HUES6 (cell line): ENCODE measurements at regions not wholly inside any gene's neighbourhood (a gene's known extent, or its start where the extent isn't known, plus 50 kb on each side); places are given as distances from the start of the nearest gene placed in this dataset.
A peak's percentile ranks its signal among the peaks of the same experiment; 100 is the strongest.

Experiments
- H3K27ac ChIP-seq: 2 replicates; pipeline ENCODE4 v1.7.0; 2013; ENCODE audit warnings: low read depth, mild to moderate bottlenecking, low read length, inconsistent platforms
- H3K27me3 ChIP-seq: 2 replicates; pipeline ENCODE4 v1.6.1; 2013; ENCODE audit warnings: low read length; ENCODE audit not compliant: control insufficient read depth, insufficient read depth
- H3K36me3 ChIP-seq: 2 replicates; pipeline ENCODE4 v1.6.1; 2013; ENCODE audit warnings: low read length; ENCODE audit not compliant: control insufficient read depth, insufficient read depth
- H3K4me1 ChIP-seq: 2 replicates; pipeline ENCODE4 v1.6.1; 2013; ENCODE audit warnings: low read length; ENCODE audit not compliant: control insufficient read depth, insufficient read depth
- H3K4me3 ChIP-seq: 2 replicates; pipeline ENCODE4 v1.5.1; 2013; ENCODE audit warnings: low read depth, low read length
- H3K9ac ChIP-seq: one replicate; pipeline ENCODE4 v1.6.1; 2013; ENCODE audit warnings: mild to moderate bottlenecking, low read length
- H3K9me3 ChIP-seq: 2 replicates; pipeline ENCODE4 v1.6.1; 2013; ENCODE audit warnings: low read depth, low read length; ENCODE audit not compliant: control insufficient read depth, insufficient read depth

DNA sequence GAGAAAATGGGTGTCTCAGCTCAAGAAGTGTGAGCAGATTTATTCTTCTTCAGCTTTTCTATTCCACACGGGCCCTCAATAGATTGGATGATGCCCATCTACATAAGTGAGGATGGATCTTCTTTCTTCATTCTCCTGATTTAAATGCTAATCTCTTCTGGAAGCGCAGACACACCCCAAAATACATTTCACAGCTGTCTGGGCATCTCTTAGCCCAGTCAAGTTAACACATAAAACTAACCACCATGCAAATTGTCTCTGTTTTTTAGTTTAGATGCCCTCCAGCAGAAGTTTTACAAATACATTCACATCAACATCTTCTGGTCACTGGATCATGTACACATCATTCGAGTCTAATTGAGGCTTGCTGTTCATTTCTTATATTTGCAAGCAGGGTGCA is 249.0 kb upstream of the VCX3A start:
- H3K4me1 ChIP-seq: peaks cover 7% of the 10 kb centered on the region
- H3K36me3 ChIP-seq: no peaks in the 10 kb centered on the region
- no peak overlapping the region for H3K27ac ChIP-seq
- no peak overlapping the region for H3K9ac ChIP-seq
- no peaks in the 10 kb centered on the region for H3K9me3 ChIP-seq
- H3K4me3 ChIP-seq: no peak overlapping the region
- H3K27me3 ChIP-seq: no peaks in the 10 kb centered on the region

- Histone ChIP-seq H3K9ac (no peak overlapping the region), H3K27ac (no peak overlapping the region), H3K9me3 (no peaks in the 10 kb centered on the region), H3K4me3 (no peak overlapping the region), H3K36me3 (no peaks in the 10 kb centered on the region), H3K4me1 (peaks cover 18% of the 10 kb centered on the region), H3K27me3 (no peaks in the 10 kb centered on the region)
These were observed 247.9 kb upstream of the VCX3A start for GRCh38 chrX:6782831-6783230.

DNA sequence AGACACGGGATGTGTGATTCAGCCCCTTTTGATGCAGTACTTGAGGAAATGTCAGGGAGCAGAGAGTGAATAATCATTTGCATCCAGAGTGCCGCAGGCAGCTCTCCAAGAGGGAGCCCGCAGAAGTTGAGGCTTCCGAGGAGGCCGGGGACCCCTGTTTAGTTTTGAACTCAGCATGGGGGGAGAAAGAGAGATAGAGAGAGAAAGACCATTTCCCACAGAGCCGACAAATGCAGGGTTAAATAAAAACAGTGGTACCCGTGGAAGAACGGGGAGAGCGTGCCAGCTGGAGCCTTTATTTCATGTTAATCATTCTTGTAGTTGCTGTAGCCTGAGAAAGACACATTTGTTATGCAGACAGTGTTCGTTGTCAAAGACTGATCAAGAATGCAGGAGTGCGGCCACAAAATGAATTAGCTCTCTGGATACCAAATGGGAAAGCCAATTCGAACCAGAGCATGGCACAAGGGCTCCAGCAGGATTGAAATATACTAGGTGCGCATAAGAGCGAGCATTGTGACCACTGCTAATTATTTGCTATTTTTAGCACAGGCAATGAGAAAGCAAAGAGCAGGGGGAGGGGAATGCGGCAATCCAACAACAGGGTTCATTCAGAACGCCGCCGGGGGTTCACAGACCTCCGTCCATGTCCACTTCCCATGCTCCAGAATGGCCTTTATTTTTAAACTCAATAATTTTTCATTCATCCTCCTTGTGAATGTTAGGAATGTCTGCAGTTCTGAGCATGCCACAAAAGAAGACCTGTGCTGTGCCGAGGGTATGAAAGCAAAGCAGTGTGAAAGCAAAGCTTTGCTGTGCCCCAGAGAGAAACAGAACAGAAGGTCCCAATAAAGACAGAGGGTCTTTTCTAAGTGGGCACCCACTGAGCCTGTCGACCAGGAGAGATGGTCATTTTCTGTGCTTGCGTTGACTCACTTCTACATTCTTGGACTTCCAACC is 243.9 kb upstream of the VCX3A start:
- H3K9ac ChIP-seq: peak overlapping the region; percentile 31
- peaks cover 30% of the 10 kb centered on the region for H3K4me1 ChIP-seq
- peak overlapping the region; percentile 69 for H3K27ac ChIP-seq
- H3K27me3 ChIP-seq: no peaks in the 10 kb centered on the region
- no peaks in the 10 kb centered on the region for H3K9me3 ChIP-seq
- peak overlapping the region; percentile 43 for H3K4me3 ChIP-seq
- H3K36me3 ChIP-seq: no peaks in the 10 kb centered on the region

DNA sequence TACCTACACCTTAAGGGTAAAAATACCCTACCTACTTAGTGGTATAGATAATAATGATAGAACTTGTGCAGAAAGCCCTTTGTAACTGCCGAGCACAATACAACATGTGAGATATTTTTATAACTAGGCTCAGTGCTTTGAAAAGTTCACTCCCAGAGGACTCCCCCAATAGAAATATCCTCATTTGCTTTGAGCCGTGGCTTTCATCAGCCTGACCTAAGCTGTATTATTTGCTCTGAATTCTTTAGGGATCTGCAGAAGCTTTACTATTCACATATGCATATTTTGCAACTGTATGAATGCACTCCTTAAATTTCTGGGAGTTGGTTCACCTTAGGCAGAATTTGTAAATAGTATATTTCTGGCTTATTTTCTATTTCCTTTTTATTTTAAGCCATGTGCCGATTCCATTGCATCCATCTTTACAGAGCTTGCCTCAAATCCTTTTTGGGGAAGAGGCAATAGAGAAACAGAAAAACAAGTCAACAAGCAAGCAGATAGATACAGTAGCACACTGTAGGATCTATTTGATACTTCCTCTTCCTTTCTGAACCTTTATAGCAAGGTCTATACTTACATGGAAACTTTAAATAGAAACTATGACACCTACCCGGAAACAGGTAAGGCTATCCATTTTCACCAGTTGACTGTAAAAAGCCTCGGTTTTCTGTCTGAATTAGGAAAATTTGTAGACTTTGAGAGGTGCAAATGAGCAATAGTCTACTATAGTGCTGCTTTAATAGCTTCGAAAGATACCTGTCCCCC is 242.5 kb upstream of the VCX3A start:
- H3K27ac ChIP-seq: peak overlapping the region; percentile 56; the same call in 1 of the 2 replicates
- no peaks in the 10 kb centered on the region for H3K36me3 ChIP-seq
- H3K27me3 ChIP-seq: no peaks in the 10 kb centered on the region
- H3K9ac ChIP-seq: no peak overlapping the region
- no peak overlapping the region for H3K4me3 ChIP-seq
- peaks cover 30% of the 10 kb centered on the region for H3K4me1 ChIP-seq
- no peaks in the 10 kb centered on the region for H3K9me3 ChIP-seq

DNA sequence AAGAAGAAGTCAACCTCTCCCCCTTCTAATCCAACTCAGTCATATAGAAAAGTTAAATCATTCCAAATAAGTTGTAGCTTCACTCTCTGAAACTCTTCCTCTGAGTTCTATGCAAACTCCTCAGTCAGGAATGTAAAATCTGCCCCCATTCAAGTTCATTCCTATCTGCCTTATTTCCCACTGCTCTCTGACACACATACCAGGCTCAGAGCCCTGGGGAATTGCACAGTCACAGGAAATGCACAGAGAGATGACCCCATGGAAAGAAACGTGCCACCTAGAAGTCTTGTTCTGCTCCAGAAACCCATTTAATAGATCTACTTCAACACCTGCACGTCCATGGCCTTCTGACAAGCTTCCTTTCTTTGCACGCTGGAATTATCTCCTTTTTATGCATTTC is 236.0 kb upstream of the VCX3A start:
- H3K9me3 ChIP-seq: no peaks in the 10 kb centered on the region
- no peaks in the 10 kb centered on the region for H3K4me1 ChIP-seq
- H3K4me3 ChIP-seq: no peak overlapping the region
- no peaks in the 10 kb centered on the region for H3K36me3 ChIP-seq
- no peak overlapping the region for H3K27ac ChIP-seq
- H3K27me3 ChIP-seq: no peaks in the 10 kb centered on the region
- H3K9ac ChIP-seq: no peak overlapping the region

- no peak overlapping the region for H3K9ac ChIP-seq
- 0 out of 2 replicates have a peak, but pooled peaks cover 3% of the 10 kb centered on the region for H3K9me3 ChIP-seq
- no peak overlapping the region for H3K4me3 ChIP-seq
- H3K36me3 ChIP-seq: no peaks in the 10 kb centered on the region
- no peaks in the 10 kb centered on the region for H3K4me1 ChIP-seq
- no peak overlapping the region for H3K27ac ChIP-seq
- H3K27me3 ChIP-seq: no peaks in the 10 kb centered on the region
These were observed 234.0 kb upstream of the VCX3A start for GRCh38 chrX:6768881-6769280.

GRCh38 chrX:6761251-6761650 is 226.3 kb upstream of the VCX3A start:
- H3K9me3 ChIP-seq: peaks cover 6% of the 10 kb centered on the region; the same call in 1 of the 2 replicates
- no peak overlapping the region for H3K4me3 ChIP-seq
- H3K9ac ChIP-seq: no peak overlapping the region
- H3K36me3 ChIP-seq: no peaks in the 10 kb centered on the region
- H3K27me3 ChIP-seq: no peaks in the 10 kb centered on the region
- H3K27ac ChIP-seq: no peak overlapping the region
- no peaks in the 10 kb centered on the region for H3K4me1 ChIP-seq

GRCh38 chrX:6759655-6760375 is 224.9 kb upstream of the VCX3A start:
- H3K36me3 ChIP-seq: no peaks in the 10 kb centered on the region
- no peaks in the 10 kb centered on the region for H3K27me3 ChIP-seq
- no peak overlapping the region for H3K4me3 ChIP-seq
- no peak overlapping the region for H3K27ac ChIP-seq
- H3K4me1 ChIP-seq: no peaks in the 10 kb centered on the region
- H3K9me3 ChIP-seq: peaks cover 2% of the 10 kb centered on the region; the same call in 1 of the 2 replicates
- H3K9ac ChIP-seq: no peak overlapping the region

- H3K27ac ChIP-seq: no peak overlapping the region
- no peaks in the 10 kb centered on the region for H3K4me1 ChIP-seq
- no peaks in the 10 kb centered on the region for H3K36me3 ChIP-seq
- no peak overlapping the region for H3K4me3 ChIP-seq
- H3K27me3 ChIP-seq: no peaks in the 10 kb centered on the region
- peaks cover 2% of the 10 kb centered on the region; the same call in 1 of the 2 replicates for H3K9me3 ChIP-seq
- H3K9ac ChIP-seq: no peak overlapping the region
These were observed 223.3 kb upstream of the VCX3A start for GRCh38 chrX:6758234-6758633.

DNA sequence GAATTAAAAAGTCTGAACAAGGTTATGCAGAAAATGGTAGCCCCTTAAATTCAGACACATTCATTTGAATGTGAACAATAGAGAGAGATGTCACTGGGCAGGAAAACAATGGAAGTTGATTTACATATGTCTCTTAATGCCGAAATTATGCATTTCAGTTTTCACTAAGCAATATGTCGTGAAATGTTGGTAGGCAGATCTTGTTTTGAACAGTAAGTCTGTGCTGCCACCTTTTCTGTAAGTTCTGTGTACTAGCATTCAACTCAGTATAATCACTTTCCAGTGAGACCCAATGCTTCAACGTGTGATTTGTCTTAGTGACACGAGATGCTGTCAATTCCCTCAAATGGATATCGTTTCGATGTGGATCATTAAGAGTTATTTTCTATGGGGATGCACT is 222.7 kb upstream of the VCX3A start:
- H3K4me1 ChIP-seq: no peaks in the 10 kb centered on the region
- H3K27me3 ChIP-seq: no peaks in the 10 kb centered on the region
- no peak overlapping the region for H3K4me3 ChIP-seq
- no peaks in the 10 kb centered on the region for H3K36me3 ChIP-seq
- H3K9me3 ChIP-seq: peaks cover 2% of the 10 kb centered on the region; the same call in 1 of the 2 replicates
- no peak overlapping the region for H3K27ac ChIP-seq
- H3K9ac ChIP-seq: no peak overlapping the region
